Body of pancreas (tissue), 4 donors: ENCODE measurements at regions not wholly inside any gene's neighbourhood (a gene's known extent, or its start where the extent isn't known, plus 50 kb on each side); places are given as distances from the start of the nearest gene placed in this dataset.

Experiments
- ATAC-seq: fragments of 150-250 bp; one replicate; pipeline ENCODE4 v1.9.1; 2016
- DNase-seq, 4 donors: peaks; one replicate each; pipeline ENCODE4 v3.0.0-alpha.2; 2019
- H3K27ac ChIP-seq, 4 donors: fragments of 200-600 bp; sonication (generic); 1 replicate in 3 of 4; 2 replicates in 1 of 4; pipeline versions ENCODE4 v1.5.1 to v1.6.1; 2016 to 2019; ENCODE audit warnings: mild to moderate bottlenecking in 1 of 4, mixed read lengths in 1 of 4, moderate library complexity in 1 of 4
- H3K27me3 ChIP-seq, 2 donors: fragments of 200-600 bp; sonication (generic); one replicate each; pipeline ENCODE4 v1.6.0; 2016; ENCODE audit warnings: mild to moderate bottlenecking in 1 of 2
- H3K36me3 ChIP-seq, 2 donors: fragments of 200-600 bp; sonication (generic); replicated peaks in 1 of 2; 2 replicates each; pipeline ENCODE4 v1.5.1; 2016; ENCODE audit warnings: low read depth in 2 of 2; ENCODE audit not compliant: insufficient read depth in 1 of 2
- H3K4me1 ChIP-seq: fragments of 200-600 bp; sonication (generic); one replicate; pipeline ENCODE4 v1.6.0; 2016
- H3K4me3 ChIP-seq, 2 donors: fragments of 200-600 bp; sonication (generic); 1 replicate in 1 of 2; 2 replicates in 1 of 2; pipeline ENCODE4 v1.5.1; 2016 to 2019
- H3K9me3 ChIP-seq, 3 donors: fragments of 200-600 bp; sonication (generic); 1 replicate in 2 of 3; 2 replicates in 1 of 3; pipeline ENCODE4 v1.5.1; 2016
- CTCF ChIP-seq, 7 experiments: fragments of 450-650 bp in 4 of 7; fragments of 200-600 bp in 3 of 7; sonication (generic) in 3 of 7; IDR thresholded peaks; one replicate each; pipeline ENCODE4 v1.5.1; 2016 to 2019; ENCODE audit warnings: antibody characterized with exemption in 7 of 7
- POLR2A ChIP-seq, 3 donors: fragments of 450-650 bp; IDR thresholded peaks; one replicate each; pipeline ENCODE4 v1.6.1; 2016; ENCODE audit warnings: antibody characterized with exemption in 3 of 3, mild to moderate bottlenecking in 2 of 3
- WGBS, 2 donors: methylation state at CpG; one replicate each; pipeline ENCODE4 v1.1.5; 2017; 5-methylcytosine and 5-hydroxymethylcytosine counted together
- intact Hi-C: fragments of 100-400 bp; cut with DNase I; formaldehyde crosslinking; loops from one replicate; pipeline ENCODE4 v1.15.1; 2023

DNA sequence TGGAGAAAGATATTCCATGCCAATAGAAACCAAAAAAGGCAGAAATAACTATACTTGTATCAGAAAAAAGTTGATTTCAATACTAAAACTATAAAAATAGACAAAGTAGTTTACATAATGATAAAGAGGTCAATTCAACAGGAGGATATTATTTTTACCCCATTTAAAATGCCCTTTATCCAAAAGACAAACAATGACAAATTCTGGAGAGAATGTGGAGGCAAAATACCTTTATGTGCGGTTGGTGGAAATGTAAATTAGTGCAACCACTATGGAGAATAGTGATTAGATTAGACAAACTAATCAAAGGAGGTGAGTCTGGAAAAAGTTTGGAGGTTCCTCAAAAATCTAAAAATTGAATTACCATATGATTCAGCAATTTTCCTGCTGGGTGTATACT, 1262.3 kb downstream of the GRIK2 start:
- ATAC-seq = no peak

DNA sequence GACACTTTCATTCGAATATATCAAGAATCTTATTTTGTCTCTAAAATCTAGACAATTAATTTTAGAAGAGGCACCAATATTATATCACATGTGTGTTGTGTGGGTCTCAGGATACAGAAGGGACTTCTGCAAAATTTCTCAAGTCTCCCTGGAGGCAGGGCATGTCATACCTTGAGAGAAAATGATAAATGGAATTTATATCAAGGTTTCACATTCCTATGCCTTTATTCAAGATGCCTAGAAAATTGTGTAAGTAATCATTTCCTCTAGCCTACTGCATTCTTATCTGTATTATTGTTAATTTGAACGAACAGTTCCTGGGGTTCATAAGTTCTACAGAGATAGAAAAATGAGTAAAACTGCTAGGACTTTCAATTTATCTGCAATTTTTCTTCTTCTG, 1247.9 kb downstream of the GRIK2 start:
- intact Hi-C loops = no loop called here
- no peak for TF ChIP-seq POLR2A (IDR thresholded peaks at IDR 0.05)
- no peak for TF ChIP-seq CTCF (IDR thresholded peaks at IDR 0.05)
- WGBS, 2 donors = 30 to 41% methylated on average over 2 of the region's 2 CpGs

More for the DNA sequence above, 1262.3 kb downstream of the GRIK2 start:
- Histone ChIP-seq H3K36me3 (no peaks in the 10 kb centered on the region), H3K27me3 (no peaks in the 10 kb centered on the region), H3K4me1 (no peaks in the 10 kb centered on the region), H3K4me3 (no peak overlapping the region), H3K27ac (no peak overlapping the region), H3K9me3 (no peaks in the 10 kb centered on the region)
- WGBS, 2 donors = 45 to 73% methylated on average over 1 of the region's 1 CpG
- DNase-seq = no peak
- intact Hi-C loops = no loop called here
- TF ChIP-seq CTCF (IDR thresholded peaks at IDR 0.05) (no peak), POLR2A (IDR thresholded peaks at IDR 0.05) (no peak)

GRCh38 chr6:102631921-102632320, 1238.4 kb downstream of the GRIK2 start:
- no peaks in the 10 kb centered on the region for H3K9me3 ChIP-seq
- no peak for TF ChIP-seq POLR2A (IDR thresholded peaks at IDR 0.05)
- TF ChIP-seq CTCF (IDR thresholded peaks at IDR 0.05) = no peak
- DNase-seq = no peak
- intact Hi-C loops = no loop called here
- ATAC-seq = no peak
- H3K27me3 ChIP-seq = no peaks in the 10 kb centered on the region
- no peak overlapping the region for H3K27ac ChIP-seq
- no peaks in the 10 kb centered on the region for H3K36me3 ChIP-seq
- WGBS, 2 donors = 66 to 71% methylated on average over 5 of the region's 5 CpGs
- H3K4me1 ChIP-seq = no peaks in the 10 kb centered on the region
- H3K4me3 ChIP-seq = no peak overlapping the region

More for the DNA sequence above, 1247.9 kb downstream of the GRIK2 start:
- H3K9me3 ChIP-seq = no peaks in the 10 kb centered on the region
- H3K4me3 ChIP-seq = no peak overlapping the region
- H3K27me3 ChIP-seq = no peaks in the 10 kb centered on the region
- no peaks in the 10 kb centered on the region for H3K4me1 ChIP-seq
- no peaks in the 10 kb centered on the region for H3K36me3 ChIP-seq
- no peak for DNase-seq
- H3K27ac ChIP-seq = no peak overlapping the region
- ATAC-seq = no peak

GRCh38 chr6:102623201-102623600, 1229.7 kb downstream of the GRIK2 start:
- Histone ChIP-seq H3K4me3 (no peak overlapping the region), H3K36me3 (no peaks in the 10 kb centered on the region), H3K27me3 (no peaks in the 10 kb centered on the region), H3K27ac (no peak overlapping the region), H3K4me1 (no peaks in the 10 kb centered on the region), H3K9me3 (no peaks in the 10 kb centered on the region)
- DNase-seq (no peak), ATAC-seq (no peak)
- TF ChIP-seq CTCF (IDR thresholded peaks at IDR 0.05) = no peak
- TF ChIP-seq POLR2A (IDR thresholded peaks at IDR 0.05) = no peak
- intact Hi-C loops = no loop called here

- DNase-seq (no peak), ATAC-seq (peak; percentile 30)
- Histone ChIP-seq H3K9me3 (no peaks in the 10 kb centered on the region), H3K4me3 (no peak overlapping the region), H3K36me3 (no peaks in the 10 kb centered on the region), H3K4me1 (no peaks in the 10 kb centered on the region), H3K27me3 (no peaks in the 10 kb centered on the region), H3K27ac (no peak overlapping the region)
- 0 to 2% methylated on average over 2 of the region's 2 CpGs for WGBS, 2 donors
- intact Hi-C loops = no loop called here
- TF ChIP-seq CTCF (IDR thresholded peaks at IDR 0.05) = peak in 5 of 7 experiments; percentile 11 to 46 (median 23)
- no peak for TF ChIP-seq POLR2A (IDR thresholded peaks at IDR 0.05)
Observed at GRCh38 chr6:102619585-102619984, 1226.1 kb downstream of the GRIK2 start.
